ENCODE measurements at regions not wholly inside any gene's neighbourhood (a gene's known extent, or its start where the extent isn't known, plus 50 kb on each side); places are given as distances from the start of the nearest gene placed in this dataset.
A peak's percentile ranks its signal among the peaks of the same experiment; 100 is the strongest.
"Not testable (repeated sequence)": the region's sequence is repeated elsewhere in the genome, so short reads cannot be mapped to it uniquely, and the experiment has no call there.

DNA sequence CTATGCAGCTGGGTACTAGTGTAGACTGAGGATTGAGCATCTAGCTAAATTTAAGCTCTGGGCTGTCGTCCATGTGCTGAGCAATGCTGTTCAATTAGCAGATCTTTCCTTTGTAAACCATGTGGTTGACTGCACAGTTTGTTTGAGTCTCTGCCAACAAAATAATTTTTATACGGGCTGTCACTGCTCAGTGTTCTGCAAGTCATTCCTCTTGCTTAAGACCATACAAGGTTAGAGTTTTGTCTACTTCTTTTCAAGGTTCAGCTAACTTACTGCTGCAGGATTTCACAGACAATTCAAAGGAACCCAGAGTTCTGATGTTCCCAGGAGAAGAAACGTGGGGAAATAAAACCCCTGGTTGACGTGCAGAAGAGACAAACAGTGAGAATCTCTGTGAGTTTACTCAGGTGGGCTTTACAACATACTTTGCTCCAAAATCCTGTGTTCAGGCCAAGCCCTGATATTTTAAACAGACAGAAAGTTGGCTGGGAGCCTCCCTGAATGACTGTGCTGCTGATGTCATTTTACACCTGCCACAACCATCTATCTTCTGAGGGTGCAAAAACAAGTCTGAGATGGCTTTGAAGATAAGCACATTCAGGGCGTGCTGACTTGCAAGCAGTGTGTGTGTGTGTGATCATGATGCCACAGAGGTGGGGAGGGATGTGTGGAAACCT lies 177.1 kb upstream of the SVIL start:
- no peak overlapping the region for H3K4me3 ChIP-seq
- H3K27ac ChIP-seq: peak overlapping the region in 1 of 2 donors; percentile 16
- no peaks in the 10 kb centered on the region for H3K27me3 ChIP-seq
- TF ChIP-seq CTCF (IDR thresholded peaks at IDR 0.05): no peak
- intact Hi-C loops (cut with DNase I): no loop called here
- H3K9me3 ChIP-seq: no peaks in the 10 kb centered on the region
- peaks cover 0 to 17% of the 10 kb centered on the region in 2 donors for H3K4me1 ChIP-seq
- ATAC-seq (peak; percentile 75), DNase-seq (peak in 2 of 4 donors; percentile 63 to 75)
- no peaks in the 10 kb centered on the region for H3K36me3 ChIP-seq

DNA sequence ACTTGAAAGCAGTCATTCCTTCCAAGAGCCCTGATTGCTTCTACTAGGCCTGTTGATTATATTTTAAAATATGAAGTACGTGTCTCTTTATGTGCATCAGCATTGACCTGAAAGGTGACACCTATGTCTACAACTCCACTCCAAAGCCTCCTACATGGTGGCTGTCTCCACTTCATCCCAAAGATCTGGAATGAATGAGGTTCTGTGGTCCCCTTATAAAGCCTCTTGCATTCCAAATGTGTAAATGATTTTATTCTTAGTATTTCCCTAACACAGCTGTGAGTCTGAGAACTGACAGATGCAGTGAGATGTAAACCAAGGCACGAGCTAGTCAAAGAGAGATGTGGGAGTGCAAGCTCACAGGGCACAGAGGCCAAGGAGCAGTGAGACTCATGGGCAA lies 176.0 kb upstream of the SVIL start:
- ATAC-seq: no peak
- H3K4me3 ChIP-seq: no peak overlapping the region
- TF ChIP-seq CTCF (IDR thresholded peaks at IDR 0.05): no peak
- DNase-seq: no peak
- H3K4me1 ChIP-seq: peaks cover 0 to 17% of the 10 kb centered on the region in 2 donors
- no peaks in the 10 kb centered on the region for H3K36me3 ChIP-seq
- intact Hi-C loops (cut with DNase I): no loop called here
- H3K27ac ChIP-seq: no peak overlapping the region
- H3K27me3 ChIP-seq: no peaks in the 10 kb centered on the region
- H3K9me3 ChIP-seq: no peaks in the 10 kb centered on the region

DNA sequence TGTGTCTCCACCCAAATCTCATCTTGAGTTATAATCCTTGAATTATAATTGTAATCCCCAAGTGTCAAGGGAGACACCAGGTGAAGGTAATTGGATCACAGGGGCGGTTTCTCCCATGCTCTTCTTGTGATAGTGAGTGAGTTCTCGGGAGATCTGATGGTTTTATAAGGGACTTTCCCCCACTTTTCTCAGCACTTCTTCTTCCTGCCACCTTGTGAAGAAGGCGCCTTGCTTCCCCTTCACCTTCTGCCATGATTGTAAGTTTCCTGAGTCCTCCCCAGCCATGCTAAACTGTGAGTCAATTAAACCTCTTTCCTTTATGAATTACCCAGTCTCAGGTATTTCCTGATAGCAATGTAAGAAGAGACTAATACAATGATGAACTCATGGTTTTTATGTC lies 175.5 kb upstream of the SVIL start:
- DNase-seq; intact Hi-C loops (cut with DNase I); ATAC-seq; H3K4me3 ChIP-seq; H3K36me3 ChIP-seq; H3K9me3 ChIP-seq; H3K27ac ChIP-seq; H3K27me3 ChIP-seq: not testable (repeated sequence)
- peaks cover 0 to 17% of the 10 kb centered on the region in 2 donors for H3K4me1 ChIP-seq

DNA sequence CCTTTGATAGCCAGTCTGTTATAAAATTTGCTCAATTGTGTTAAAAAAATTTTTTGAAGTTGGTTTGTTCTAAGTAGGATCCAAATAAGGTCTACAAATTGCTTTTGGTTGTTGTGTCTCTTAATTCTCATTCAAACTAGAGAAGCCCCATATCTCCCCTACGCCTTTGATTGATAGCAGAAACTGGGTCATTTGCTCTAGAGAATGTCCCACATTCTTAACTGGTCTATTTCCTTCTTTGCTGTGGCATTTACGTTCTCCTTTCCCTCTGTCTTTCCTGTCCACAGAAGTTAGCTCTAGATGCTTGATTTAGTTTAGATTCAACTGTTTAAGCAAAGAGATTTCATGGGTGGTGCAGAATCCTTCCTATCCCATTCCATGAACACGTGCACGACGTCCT lies 174.6 kb upstream of the SVIL start:
- intact Hi-C loops (cut with DNase I): no loop called here
- Histone ChIP-seq H3K4me3 (no peak overlapping the region), H3K36me3 (no peaks in the 10 kb centered on the region), H3K9me3 (no peaks in the 10 kb centered on the region), H3K27ac (no peak overlapping the region), H3K4me1 (peaks cover 2 to 23% of the 10 kb centered on the region in 2 donors), H3K27me3 (no peaks in the 10 kb centered on the region)
- no peak for ATAC-seq
- TF ChIP-seq CTCF (IDR thresholded peaks at IDR 0.05): no peak
- DNase-seq: no peak

- Histone ChIP-seq H3K4me1 (peaks cover 8 to 37% of the 10 kb centered on the region in 2 donors), H3K9me3 (no peaks in the 10 kb centered on the region), H3K27me3 (no peaks in the 10 kb centered on the region), H3K27ac (no peak overlapping the region), H3K4me3 (no peak overlapping the region), H3K36me3 (no peaks in the 10 kb centered on the region)
- ATAC-seq: no peak
- no peak for DNase-seq
- no peak for TF ChIP-seq CTCF (IDR thresholded peaks at IDR 0.05)
- intact Hi-C loops (cut with DNase I): no loop called here
Measured at GRCh38 chr10:29807163-29807806, 172.5 kb upstream of the SVIL start.
